GM21360 (cell line): ENCODE measurements at regions not wholly inside any gene's neighbourhood (a gene's known extent, or its start where the extent isn't known, plus 50 kb on each side); places are given as distances from the start of the nearest gene placed in this dataset.

Source experiments
- ATAC-seq: cut with Tn5 transposase; IDR thresholded peaks from one replicate; pipeline ENCODE4 v1.9.1; 2021; ENCODE audit warnings: mild to moderate bottlenecking, moderate library complexity; ENCODE audit not compliant: unreplicated experiment

DNA sequence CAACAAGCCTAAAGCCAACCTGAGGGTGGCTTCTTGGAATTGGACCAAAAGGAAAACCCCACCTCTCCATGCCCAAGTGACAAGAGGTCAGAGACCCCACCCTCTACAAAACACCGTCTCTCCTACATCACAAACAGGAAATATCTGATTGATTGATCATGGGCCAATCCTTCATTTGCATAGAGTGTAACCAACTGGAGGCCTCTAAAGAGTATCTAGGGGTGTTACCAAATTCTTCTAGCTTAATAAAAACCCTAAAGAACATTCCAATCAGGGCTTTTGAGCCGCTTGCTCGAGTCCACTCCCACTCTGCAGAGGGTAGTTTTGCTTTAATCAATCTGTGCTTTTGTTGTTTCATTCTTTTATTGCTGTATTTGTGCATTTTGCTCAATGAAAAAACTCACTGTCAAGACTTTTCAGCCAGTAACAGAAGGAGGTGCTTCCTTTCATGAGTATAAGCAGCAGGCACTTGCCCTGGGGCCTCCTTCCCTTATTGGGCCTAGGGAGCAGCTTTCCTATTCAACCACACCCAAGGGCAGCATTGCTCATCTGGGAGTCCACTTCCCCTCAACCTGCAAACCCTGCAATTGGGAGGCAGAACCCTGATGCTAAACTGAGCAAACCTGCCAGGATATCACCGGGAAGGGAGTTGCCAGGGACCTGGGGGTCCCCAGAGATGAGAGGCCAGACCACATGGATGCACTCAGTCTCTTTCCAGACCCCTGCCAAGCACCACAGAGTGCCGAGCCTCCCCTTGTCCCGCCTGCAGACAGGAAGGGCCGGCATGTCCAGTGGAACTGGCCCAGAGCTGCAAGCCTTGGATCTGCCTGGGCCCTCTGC lies 154.3 kb upstream of the VSTM2B start:
- ATAC-seq = no peak

- no peak for ATAC-seq
Observed at GRCh38 chr19:29372091-29372415, 153.7 kb upstream of the VSTM2B start.

- ATAC-seq = no peak
Observed at GRCh38 chr19:29372461-29372860, 153.3 kb upstream of the VSTM2B start.

DNA sequence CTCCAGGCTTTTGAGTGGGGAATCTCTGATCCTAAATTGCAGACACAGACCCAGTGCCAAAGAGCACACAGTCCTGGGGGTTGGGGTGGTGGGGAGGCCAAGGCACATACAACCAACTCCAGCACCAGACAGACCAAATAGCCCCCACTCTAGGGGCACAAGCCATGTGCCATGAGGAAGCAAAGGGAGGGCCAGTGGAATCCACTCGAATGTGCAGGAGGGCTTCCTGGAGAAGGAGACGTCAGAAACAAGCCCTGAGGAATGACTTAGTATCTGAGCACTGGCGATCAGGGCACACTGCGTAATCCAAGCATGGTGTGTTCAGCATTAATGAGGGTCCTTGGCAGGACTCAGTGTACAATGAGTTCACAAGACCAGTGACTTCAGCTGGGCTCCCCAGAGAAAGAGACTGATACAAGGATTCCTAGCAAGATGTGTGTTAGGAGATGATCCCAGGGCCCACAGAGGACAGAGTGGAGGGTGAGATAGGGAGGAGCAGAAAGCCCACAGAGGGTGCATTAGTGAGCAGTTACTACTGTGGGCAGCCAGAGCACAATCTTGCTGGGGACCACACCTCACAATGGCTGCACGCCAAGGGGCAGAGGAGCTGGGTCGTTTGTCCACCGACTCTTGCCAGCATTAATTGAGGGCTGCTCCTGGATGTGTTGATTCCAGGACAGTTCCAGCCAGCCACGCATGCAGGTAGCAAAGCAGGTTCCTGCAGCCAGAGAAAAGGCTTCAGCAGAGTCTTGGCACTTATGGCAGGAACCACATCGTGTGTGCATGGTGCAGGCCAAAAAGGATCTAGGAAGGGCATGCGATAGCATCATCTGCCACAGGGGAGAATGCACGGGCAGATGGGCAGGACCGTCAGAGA lies 152.6 kb upstream of the VSTM2B start:
- no peak for ATAC-seq

GRCh38 chr19:29375429-29376119 lies 150.2 kb upstream of the VSTM2B start:
- ATAC-seq = no peak

DNA sequence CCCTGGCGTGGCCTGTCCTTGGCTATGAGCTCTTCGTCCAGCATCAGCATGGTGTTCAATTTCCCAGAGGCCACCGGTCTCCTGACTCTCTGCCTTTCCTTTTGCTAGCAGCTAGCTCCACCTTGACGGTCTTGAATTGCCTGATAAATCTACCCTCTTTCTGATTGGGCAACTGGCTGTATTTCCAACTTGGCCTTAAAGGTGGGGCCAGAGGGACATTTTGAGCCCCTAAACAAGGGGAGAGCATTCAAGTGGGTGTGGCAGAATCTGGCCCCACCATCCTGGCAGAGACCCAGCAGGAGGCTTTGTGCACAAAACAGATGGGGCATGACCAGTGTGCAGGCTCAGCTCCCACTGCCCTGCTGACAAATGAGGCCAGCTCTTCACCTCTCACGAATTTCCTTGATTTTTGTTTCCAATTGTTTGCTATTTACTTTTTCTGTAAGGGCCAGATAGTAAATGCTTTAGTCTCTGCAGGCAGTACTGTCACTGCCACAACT lies 148.9 kb upstream of the VSTM2B start:
- no peak for ATAC-seq

DNA sequence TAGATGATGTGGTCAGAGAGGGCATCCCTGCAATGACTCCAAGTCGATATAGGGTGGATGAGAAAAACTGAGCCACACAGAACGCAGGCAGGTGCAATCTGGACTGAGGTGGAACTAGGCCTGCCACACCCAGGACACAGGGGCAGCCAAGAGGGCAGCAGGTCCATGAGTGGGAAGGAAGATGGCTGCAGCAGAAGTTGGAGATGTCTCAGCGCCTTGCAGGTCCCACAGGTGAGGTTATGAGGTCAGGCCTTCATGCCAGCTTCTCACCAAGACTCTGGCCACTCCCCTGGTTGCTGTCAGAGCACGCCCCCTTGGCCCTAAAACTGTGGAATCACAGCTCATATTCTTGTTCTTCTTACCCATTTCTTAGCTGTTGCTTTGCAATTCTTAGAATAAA lies 147.7 kb upstream of the VSTM2B start:
- no peak for ATAC-seq

DNA sequence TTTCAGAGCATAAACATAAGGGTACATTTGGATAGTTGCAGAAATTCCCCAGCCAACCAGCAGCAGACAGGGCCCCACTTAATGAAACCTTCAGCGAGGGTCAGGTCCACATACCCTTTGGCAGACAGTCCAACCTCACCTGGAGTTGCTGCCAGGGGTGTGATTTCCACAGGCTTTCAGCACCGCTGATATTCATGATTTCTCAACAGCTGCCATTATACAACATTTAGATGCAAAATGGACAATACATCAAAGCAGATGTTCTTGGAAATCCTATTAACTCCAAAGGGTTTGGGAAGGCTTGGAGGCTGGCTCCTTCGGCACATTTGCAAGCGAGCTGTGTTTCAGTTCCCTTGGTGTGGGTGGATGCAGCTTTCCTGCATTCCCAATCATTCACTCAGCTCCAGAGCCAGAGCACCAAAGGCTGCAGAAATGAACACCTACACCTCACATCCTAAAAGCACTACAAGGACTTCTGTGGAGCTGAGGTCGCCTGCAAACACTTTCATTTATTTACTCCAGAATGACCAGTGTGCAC lies 147.2 kb upstream of the VSTM2B start:
- no peak for ATAC-seq

GRCh38 chr19:29379257-29380021 lies 146.4 kb upstream of the VSTM2B start:
- no peak for ATAC-seq

DNA sequence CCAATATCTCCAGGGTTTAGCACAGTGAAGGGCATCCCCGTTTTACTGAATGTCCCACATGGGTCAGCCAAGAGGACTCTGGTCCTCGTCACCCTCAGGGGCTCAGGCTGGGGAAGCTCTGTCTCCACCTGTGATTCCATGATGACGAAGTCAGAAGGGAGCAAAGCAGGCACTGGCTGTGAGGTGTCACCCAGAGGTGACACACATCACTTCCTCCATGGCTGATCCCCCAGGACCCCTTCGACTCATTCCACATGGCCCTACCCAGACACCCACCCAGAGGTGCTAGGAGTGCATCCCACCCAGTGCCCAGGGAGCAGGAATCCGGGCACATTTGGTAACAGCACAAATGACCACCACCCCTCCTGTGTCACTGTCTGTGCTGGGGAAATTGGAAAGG lies 145.2 kb upstream of the VSTM2B start:
- no peak for ATAC-seq

DNA sequence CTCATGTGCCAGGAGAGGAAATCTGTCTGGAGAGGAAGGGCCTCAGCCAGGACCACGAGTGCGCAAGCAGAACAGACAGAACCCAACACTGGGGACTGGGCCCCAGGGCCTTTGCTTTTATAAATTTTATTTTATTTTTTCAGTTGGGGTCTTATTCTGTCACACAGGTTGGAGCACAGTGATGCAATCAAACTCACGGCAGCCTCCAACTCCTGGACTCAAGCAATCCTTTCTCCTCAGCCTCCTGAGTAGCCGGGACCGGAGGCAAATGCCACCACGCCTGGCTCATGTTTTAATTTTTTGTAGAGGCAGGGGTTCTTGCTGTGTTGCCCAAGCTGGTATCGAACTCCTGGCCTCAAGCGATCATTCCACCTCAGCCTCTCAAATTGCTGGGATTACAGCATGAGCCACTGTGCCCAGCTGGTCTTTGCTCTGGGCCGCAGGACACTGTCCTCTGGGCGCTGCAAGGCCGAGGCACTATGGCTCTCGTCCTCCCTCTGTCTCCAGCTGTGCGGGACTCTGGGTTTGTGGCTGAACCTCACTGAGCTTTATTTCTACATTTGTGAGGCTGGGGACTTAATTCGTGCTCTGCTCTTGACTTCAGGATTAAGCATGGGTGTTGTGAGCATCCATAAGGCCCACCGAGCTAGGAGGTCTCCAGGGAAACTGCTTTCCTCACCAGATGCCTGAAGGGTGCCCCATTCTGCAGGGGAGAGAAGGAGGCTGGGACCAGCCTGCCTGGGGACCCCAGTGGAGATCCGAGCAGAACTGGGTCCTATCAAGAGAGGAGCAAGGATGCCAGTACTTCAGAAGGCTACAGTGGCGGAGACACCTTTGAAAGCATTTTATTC lies 144.2 kb upstream of the VSTM2B start:
- no peak for ATAC-seq

DNA sequence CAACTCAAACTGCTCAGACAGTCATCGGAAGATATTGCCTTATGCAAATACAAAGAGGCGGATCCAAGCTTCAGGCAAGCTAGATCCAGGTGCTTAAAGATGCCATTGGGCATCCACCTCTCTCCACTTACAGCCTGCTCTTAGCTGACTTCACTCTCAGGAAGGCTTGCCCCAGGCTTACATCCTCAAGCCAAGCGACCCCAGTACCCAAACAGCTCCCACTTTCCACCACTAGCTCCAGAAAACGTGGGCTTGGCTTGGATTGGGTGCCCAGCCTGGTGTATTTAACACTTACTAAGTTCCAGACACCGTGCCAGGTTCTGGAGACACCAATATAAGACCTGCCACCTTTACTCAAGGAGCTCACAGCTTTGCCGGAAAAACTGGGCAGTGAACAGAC lies 142.1 kb upstream of the VSTM2B start:
- ATAC-seq = no peak

GRCh38 chr19:29384656-29385055 lies 141.1 kb upstream of the VSTM2B start:
- ATAC-seq = no peak

DNA sequence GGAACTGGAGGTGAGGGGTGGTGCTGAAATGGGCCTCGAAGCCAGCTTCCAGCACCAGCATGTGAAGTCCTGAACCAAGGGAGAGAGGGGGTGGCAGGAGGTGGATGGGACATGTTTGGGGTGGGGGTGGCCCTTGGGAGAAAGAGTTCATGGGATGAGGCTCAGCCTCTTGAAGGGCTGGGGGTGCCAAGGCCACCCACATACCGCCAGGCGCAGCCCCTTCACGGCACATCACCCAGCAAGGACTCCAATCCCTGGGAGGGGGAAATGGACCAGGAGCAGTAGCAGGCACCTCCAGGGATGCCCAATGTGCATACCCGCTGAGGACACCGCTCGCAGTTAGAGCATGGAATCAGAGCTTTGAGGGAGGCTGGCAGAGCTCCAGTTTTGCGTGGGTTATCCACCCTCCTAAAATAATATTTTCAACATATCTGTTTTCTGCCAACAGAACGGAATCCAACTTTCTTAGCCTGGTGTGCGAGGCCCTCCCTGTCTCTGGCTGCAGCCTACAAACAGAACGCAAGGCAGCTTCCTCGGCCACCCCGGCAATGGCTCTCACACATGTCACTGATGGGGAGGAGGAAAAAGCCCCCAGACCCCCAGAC lies 140.5 kb upstream of the VSTM2B start:
- ATAC-seq = no peak

- ATAC-seq = no peak
Observed at GRCh38 chr19:29386970-29387369, 138.8 kb upstream of the VSTM2B start.

DNA sequence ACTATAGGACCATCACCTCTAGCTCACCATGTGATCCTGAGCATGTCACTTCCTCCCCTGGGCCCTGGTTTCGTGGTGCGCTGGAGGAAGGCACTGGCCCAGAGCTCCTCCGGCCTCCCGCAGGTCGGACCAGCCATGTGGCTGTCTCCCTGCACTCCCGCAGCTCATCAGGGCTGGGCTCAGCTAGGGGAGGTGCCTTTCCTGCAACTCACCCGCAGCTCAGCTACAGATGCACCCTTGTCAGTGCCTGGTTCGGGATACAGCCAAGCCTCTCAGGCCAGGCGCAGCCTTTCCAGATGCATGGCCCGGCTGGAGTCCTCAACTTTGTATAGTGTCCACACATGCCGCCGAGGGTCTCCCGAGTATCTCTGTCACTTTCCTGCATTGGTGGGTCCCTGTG lies 138.2 kb upstream of the VSTM2B start:
- ATAC-seq = no peak

- no peak for ATAC-seq
Observed at GRCh38 chr19:29389495-29389894, 136.3 kb upstream of the VSTM2B start.

DNA sequence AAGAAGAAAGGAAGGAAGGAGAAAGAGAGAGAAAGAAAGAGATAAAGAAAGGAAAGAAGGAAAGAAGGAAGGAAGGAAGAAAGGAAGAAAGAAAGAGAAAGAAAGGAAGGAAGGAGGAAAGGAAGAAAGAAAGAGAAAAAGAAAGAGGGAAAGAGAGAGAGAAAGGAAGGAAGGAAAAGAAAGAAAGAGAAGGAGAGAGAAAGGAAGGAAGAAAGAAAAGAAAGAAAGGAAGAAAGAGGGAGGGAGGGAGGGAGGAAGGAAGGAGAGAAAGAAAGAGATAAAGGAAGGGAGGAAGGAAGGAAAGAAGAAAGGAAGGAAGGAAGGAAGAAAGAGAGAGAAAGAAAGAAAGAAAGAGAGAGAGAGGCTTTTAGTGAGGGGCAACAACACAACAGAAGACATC lies 135.1 kb upstream of the VSTM2B start:
- ATAC-seq = no peak

GRCh38 chr19:29393915-29394460 lies 131.8 kb upstream of the VSTM2B start:
- no peak for ATAC-seq
